Neural progenitor cell (in vitro differentiated cells): ENCODE measurements at regions not wholly inside any gene's neighbourhood (a gene's known extent, or its start where the extent isn't known, plus 50 kb on each side); places are given as distances from the start of the nearest gene placed in this dataset.

Experiments used
- DNase-seq: peaks from one replicate; pipeline ENCODE4 v3.0.0-alpha.2; 2016; ENCODE audit warnings: low spot score
- H2AFZ ChIP-seq: fragments of 200-600 bp; sonication (generic); replicated peaks from 2 replicates; pipeline ENCODE4 v1.6.1; 2016; ENCODE audit warnings: antibody characterized with exemption
- H3F3A ChIP-seq: fragments of 200-600 bp; sonication (generic); 2 replicates; pipeline ENCODE4 v1.6.1; 2016; ENCODE audit warnings: antibody characterized with exemption, low read depth
- H3K27ac ChIP-seq: fragments of 200-600 bp; sonication (generic); 2 replicates; pipeline ENCODE4 v1.5.1; 2016; ENCODE audit warnings: mild to moderate bottlenecking
- H3K27me3 ChIP-seq: fragments of 200-600 bp; sonication (generic); 2 replicates; pipeline ENCODE4 v1.6.1; 2016; ENCODE audit warnings: mild to moderate bottlenecking, moderate library complexity
- H3K36me3 ChIP-seq: fragments of 200-600 bp; sonication (generic); 2 replicates; pipeline ENCODE4 v1.5.1; 2016
- H3K4me1 ChIP-seq: fragments of 200-600 bp; sonication (generic); 2 replicates; pipeline ENCODE4 v1.6.1; 2016; ENCODE audit warnings: mixed run types
- H3K4me2 ChIP-seq: fragments of 200-600 bp; sonication (generic); 2 replicates; pipeline ENCODE4 v1.6.1; 2016
- H3K4me3 ChIP-seq: fragments of 200-600 bp; sonication (generic); 2 replicates; pipeline ENCODE4 v1.5.1; 2016
- H3K79me2 ChIP-seq: fragments of 200-600 bp; sonication (generic); 2 replicates; pipeline ENCODE4 v1.6.1; 2016; ENCODE audit warnings: low read depth
- H3K9ac ChIP-seq: fragments of 200-600 bp; sonication (generic); 2 replicates; pipeline ENCODE4 v1.6.1; 2016
- H3K9me3 ChIP-seq: fragments of 200-600 bp; sonication (generic); 2 replicates; pipeline ENCODE4 v1.5.1; 2016; ENCODE audit warnings: low read depth
- H4K20me1 ChIP-seq: fragments of 200-600 bp; sonication (generic); 2 replicates; pipeline ENCODE4 v1.6.1; 2016; ENCODE audit warnings: low read depth
- H3K27ac Mint-ChIP-seq: 3 replicates; pipeline ENCODE4 v1.8.0; 2021; ENCODE audit warnings: mixed read lengths
- H3K27me3 Mint-ChIP-seq: 2 replicates; pipeline ENCODE4 v1.8.0; 2022; ENCODE audit warnings: low read depth, mild to moderate bottlenecking, inconsistent platforms, moderate library complexity, mixed read lengths; ENCODE audit not compliant: insufficient read depth
- H3K36me3 Mint-ChIP-seq: 3 replicates; pipeline ENCODE4 v1.8.0; 2021; ENCODE audit warnings: mixed read lengths
- H3K4me1 Mint-ChIP-seq: 3 replicates; pipeline ENCODE4 v1.8.0; 2021; ENCODE audit warnings: mixed read lengths
- H3K4me3 Mint-ChIP-seq: 3 replicates; pipeline ENCODE4 v1.8.0; 2021; ENCODE audit warnings: mild to moderate bottlenecking, moderate library complexity, mixed read lengths
- H3K9me3 Mint-ChIP-seq: 3 replicates; pipeline ENCODE4 v1.8.0; 2020; ENCODE audit warnings: mixed read lengths
- EZH2 ChIP-seq: fragments of 200-600 bp; sonication (generic); IDR thresholded peaks from 2 replicates; pipeline ENCODE4 v1.6.1; 2017; ENCODE audit warnings: antibody characterized with exemption, mild to moderate bottlenecking, moderate library complexity
- EZH2phosphoT487 ChIP-seq: fragments of 200-600 bp; sonication (generic); IDR thresholded peaks from 2 replicates; pipeline ENCODE4 v1.6.1; 2017; ENCODE audit warnings: antibody characterized with exemption
- TF ChIP-seq, protein P1 (sequence below): fragments of 200-600 bp; sonication (generic); IDR thresholded peaks from 2 replicates; pipeline ENCODE4 v1.5.1; 2017; ENCODE audit warnings: antibody characterized with exemption, mild to moderate bottlenecking

DNA sequence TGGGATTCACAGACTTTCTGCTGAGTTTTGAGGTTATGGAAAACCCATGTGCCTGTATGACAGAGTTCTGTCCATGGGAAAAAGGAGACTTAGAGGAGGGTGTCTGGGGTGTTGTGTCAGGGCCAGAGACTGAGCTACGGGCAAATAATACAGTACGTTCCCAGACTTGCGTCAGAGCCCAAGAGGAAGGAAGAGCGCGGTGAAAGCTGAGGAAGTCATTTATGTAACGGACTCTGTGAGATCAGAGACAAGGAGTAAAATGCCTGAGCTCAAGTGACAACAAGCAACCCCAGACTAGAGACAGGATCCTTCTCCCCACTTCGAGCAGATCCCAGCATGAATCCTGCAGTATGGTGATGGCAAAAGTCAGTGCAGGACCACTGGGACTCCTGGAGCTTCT, 368.6 kb upstream of the MCTP2 start:
- TF ChIP-seq EZH2phosphoT487 = no peak
- TF ChIP-seq, protein P1, sequence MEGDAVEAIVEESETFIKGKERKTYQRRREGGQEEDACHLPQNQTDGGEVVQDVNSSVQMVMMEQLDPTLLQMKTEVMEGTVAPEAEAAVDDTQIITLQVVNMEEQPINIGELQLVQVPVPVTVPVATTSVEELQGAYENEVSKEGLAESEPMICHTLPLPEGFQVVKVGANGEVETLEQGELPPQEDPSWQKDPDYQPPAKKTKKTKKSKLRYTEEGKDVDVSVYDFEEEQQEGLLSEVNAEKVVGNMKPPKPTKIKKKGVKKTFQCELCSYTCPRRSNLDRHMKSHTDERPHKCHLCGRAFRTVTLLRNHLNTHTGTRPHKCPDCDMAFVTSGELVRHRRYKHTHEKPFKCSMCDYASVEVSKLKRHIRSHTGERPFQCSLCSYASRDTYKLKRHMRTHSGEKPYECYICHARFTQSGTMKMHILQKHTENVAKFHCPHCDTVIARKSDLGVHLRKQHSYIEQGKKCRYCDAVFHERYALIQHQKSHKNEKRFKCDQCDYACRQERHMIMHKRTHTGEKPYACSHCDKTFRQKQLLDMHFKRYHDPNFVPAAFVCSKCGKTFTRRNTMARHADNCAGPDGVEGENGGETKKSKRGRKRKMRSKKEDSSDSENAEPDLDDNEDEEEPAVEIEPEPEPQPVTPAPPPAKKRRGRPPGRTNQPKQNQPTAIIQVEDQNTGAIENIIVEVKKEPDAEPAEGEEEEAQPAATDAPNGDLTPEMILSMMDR = no peak
- TF ChIP-seq EZH2 = no peak
- H3K27ac Mint-ChIP-seq = no peak overlapping the region
- H3K4me3 Mint-ChIP-seq = no peak overlapping the region

DNA sequence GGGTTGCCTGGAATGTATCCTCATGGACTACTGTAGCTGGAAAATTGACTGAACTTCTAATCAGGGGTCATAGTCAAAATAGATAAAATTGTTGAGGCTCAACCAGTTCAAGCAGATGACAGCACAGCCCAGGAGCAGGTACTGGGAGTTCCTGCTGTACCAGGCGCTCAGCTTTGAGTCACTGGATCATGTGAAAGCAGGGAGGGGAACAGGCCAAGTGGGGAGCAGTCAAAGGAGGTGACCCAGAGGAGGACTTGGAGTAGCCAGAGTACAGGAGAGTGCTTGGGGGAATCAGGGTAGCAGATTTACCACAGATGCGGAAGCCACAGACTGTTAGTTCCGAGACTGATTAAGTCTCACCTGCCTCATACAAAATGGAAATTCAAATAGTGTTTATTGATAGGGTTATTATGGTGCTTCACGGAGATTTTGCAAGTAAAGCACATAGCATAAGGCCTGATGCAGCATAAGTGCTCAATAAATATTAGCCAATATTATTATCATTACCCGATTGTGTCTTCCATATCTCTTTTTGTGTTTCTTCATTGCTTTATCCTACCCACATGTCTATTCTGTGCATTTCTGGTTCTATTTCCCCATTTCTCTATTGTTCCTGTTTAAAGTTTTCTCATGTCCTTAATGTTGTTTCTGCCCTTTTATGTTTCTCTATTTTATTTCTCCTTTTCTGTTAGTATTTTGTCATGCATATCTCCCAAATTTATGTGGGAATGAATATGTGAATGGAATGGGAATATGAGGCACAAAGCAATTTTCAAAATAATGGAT, 369.2 kb upstream of the MCTP2 start:
- no peaks in the 10 kb centered on the region for H3K36me3 Mint-ChIP-seq
- Histone ChIP-seq H4K20me1 (no peaks in the 10 kb centered on the region), H3K9me3 (no peaks in the 10 kb centered on the region), H3K4me3 (no peak overlapping the region), H3K79me2 (no peaks in the 10 kb centered on the region), H3K4me2 (no peak overlapping the region), H3K27ac (no peak overlapping the region), H3F3A (no peaks in the 10 kb centered on the region), H3K9ac (no peak overlapping the region), H3K36me3 (no peaks in the 10 kb centered on the region), H2AFZ (no peak overlapping the region), H3K4me1 (no peaks in the 10 kb centered on the region), H3K27me3 (no peaks in the 10 kb centered on the region)
- no peaks in the 10 kb centered on the region for H3K9me3 Mint-ChIP-seq
- H3K4me3 Mint-ChIP-seq = no peak overlapping the region
- no peak for DNase-seq
- H3K27me3 Mint-ChIP-seq = no peaks in the 10 kb centered on the region
- H3K4me1 Mint-ChIP-seq = no peaks in the 10 kb centered on the region
- TF ChIP-seq EZH2 (no peak), EZH2phosphoT487 (no peak)
- TF ChIP-seq, protein P1 = no peak
- no peak overlapping the region for H3K27ac Mint-ChIP-seq

More for the DNA sequence above, 368.6 kb upstream of the MCTP2 start:
- H3K27me3 ChIP-seq = no peaks in the 10 kb centered on the region
- Mint-ChIP-seq H3K36me3 (no peaks in the 10 kb centered on the region), H3K4me1 (no peaks in the 10 kb centered on the region), H3K9me3 (no peaks in the 10 kb centered on the region), H3K27me3 (no peaks in the 10 kb centered on the region)
- no peaks in the 10 kb centered on the region for H3K4me1 ChIP-seq
- no peaks in the 10 kb centered on the region for H3K79me2 ChIP-seq
- H4K20me1 ChIP-seq = no peaks in the 10 kb centered on the region
- H3K4me2 ChIP-seq = no peak overlapping the region
- no peak overlapping the region for H2AFZ ChIP-seq
- no peak overlapping the region for H3K4me3 ChIP-seq
- no peaks in the 10 kb centered on the region for H3F3A ChIP-seq
- DNase-seq = no peak
- no peaks in the 10 kb centered on the region for H3K36me3 ChIP-seq
- H3K9me3 ChIP-seq = no peaks in the 10 kb centered on the region
- no peak overlapping the region for H3K27ac ChIP-seq
- H3K9ac ChIP-seq = no peak overlapping the region

DNA sequence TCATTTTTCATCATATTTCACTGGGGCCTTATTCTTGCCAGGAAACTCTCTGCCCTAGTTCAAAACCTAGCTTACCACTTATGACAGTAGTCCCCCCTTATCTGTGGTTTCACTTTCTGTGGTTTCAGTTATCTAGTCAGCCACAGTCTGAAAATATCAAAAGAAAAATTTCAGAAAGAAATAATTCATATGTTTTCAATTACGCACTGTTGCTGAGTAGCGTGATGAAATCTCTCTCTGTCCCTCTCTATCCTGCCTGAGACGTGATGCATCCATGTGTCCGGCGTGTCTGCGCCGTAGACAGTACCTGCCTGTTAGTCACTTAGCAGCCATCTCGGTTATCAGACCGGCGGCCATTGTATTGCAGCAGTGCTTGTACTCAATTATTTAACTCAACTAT, 369.9 kb upstream of the MCTP2 start:
- Histone ChIP-seq H2AFZ (no peak overlapping the region), H4K20me1 (no peaks in the 10 kb centered on the region), H3F3A (no peaks in the 10 kb centered on the region), H3K27ac (no peak overlapping the region), H3K4me2 (no peak overlapping the region), H3K27me3 (no peaks in the 10 kb centered on the region), H3K36me3 (no peaks in the 10 kb centered on the region), H3K79me2 (no peaks in the 10 kb centered on the region), H3K9me3 (no peaks in the 10 kb centered on the region), H3K9ac (no peak overlapping the region), H3K4me3 (no peak overlapping the region), H3K4me1 (no peaks in the 10 kb centered on the region)
- TF ChIP-seq, protein P1 = no peak
- TF ChIP-seq EZH2phosphoT487 = no peak
- no peaks in the 10 kb centered on the region for H3K9me3 Mint-ChIP-seq
- H3K27ac Mint-ChIP-seq = no peak overlapping the region
- H3K36me3 Mint-ChIP-seq = no peaks in the 10 kb centered on the region
- DNase-seq = no peak
- H3K27me3 Mint-ChIP-seq = no peaks in the 10 kb centered on the region
- no peak overlapping the region for H3K4me3 Mint-ChIP-seq
- no peaks in the 10 kb centered on the region for H3K4me1 Mint-ChIP-seq
